ENCODE measurements at regions not wholly inside any gene's neighbourhood (a gene's known extent, or its start where the extent isn't known, plus 50 kb on each side); places are given as distances from the start of the nearest gene placed in this dataset.
"Not testable (repeated sequence)": the region's sequence is repeated elsewhere in the genome, so short reads cannot be mapped to it uniquely, and the experiment has no call there.

DNA sequence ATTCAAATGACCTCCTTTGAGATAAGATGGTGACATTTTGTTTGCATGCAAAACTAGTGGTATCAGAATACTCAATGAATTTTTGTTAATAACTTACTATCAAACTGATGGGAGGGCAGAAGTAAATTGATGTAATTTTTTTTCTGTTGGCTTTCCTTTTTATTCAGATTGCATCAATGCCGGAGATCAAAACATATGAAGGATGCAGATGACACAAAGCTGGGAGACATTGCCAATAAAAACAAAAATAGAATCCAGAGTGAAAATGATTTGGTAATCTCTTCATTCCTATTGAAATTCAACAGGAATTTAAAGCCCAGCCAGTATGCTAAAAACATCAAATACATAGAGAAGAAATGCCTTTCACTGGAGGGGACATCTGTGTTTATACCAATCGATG, 1655.3 kb upstream of the C9orf72 start:
- DNase-seq: no peak
- intact Hi-C loops (cut with DNase I): no loop called here
- WGBS, 2 donors: 74 to 77% methylated on average over 2 of the region's 2 CpGs

GRCh38 chr9:29230931-29231330, 1657.7 kb upstream of the C9orf72 start:
- TF ChIP-seq, protein P1, sequence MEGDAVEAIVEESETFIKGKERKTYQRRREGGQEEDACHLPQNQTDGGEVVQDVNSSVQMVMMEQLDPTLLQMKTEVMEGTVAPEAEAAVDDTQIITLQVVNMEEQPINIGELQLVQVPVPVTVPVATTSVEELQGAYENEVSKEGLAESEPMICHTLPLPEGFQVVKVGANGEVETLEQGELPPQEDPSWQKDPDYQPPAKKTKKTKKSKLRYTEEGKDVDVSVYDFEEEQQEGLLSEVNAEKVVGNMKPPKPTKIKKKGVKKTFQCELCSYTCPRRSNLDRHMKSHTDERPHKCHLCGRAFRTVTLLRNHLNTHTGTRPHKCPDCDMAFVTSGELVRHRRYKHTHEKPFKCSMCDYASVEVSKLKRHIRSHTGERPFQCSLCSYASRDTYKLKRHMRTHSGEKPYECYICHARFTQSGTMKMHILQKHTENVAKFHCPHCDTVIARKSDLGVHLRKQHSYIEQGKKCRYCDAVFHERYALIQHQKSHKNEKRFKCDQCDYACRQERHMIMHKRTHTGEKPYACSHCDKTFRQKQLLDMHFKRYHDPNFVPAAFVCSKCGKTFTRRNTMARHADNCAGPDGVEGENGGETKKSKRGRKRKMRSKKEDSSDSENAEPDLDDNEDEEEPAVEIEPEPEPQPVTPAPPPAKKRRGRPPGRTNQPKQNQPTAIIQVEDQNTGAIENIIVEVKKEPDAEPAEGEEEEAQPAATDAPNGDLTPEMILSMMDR (IDR thresholded peaks at IDR 0.05): no peak
- no peak for TF ChIP-seq POLR2A (IDR thresholded peaks at IDR 0.05)
- Histone ChIP-seq H3K4me3 (replicated peaks in 1 of 3) (no peak overlapping the region), H3K36me3 (no peaks in the 10 kb centered on the region), H3K9me3 (no peaks in the 10 kb centered on the region), H3K4me1 (no peaks in the 10 kb centered on the region), H3K27ac (no peak overlapping the region), H3K27me3 (no peaks in the 10 kb centered on the region)
- intact Hi-C loops (cut with DNase I): no loop called here
- no peak for DNase-seq
- WGBS, 2 donors: 73 to 83% methylated on average over 2 of the region's 2 CpGs

More for the DNA sequence above, 1655.3 kb upstream of the C9orf72 start:
- no peaks in the 10 kb centered on the region for H3K9me3 ChIP-seq
- H3K36me3 ChIP-seq: no peaks in the 10 kb centered on the region
- H3K4me3 ChIP-seq (replicated peaks in 1 of 3): no peak overlapping the region
- H3K27ac ChIP-seq: no peak overlapping the region
- H3K27me3 ChIP-seq: no peaks in the 10 kb centered on the region
- H3K4me1 ChIP-seq: no peaks in the 10 kb centered on the region
- TF ChIP-seq POLR2A (IDR thresholded peaks at IDR 0.05): no peak
- TF ChIP-seq, protein P1 (IDR thresholded peaks at IDR 0.05): no peak

- TF ChIP-seq POLR2A (IDR thresholded peaks at IDR 0.05): no peak
- TF ChIP-seq, protein P1 (IDR thresholded peaks at IDR 0.05): no peak
- intact Hi-C loops (cut with DNase I): no loop called here
Measured at GRCh38 chr9:29233193-29233592, 1659.9 kb upstream of the C9orf72 start.

GRCh38 chr9:29241320-29241719, 1668.0 kb upstream of the C9orf72 start:
- DNase-seq: no peak
- TF ChIP-seq, protein P1 (IDR thresholded peaks at IDR 0.05): no peak
- no peak for TF ChIP-seq POLR2A (IDR thresholded peaks at IDR 0.05)
- intact Hi-C loops (cut with DNase I): no loop called here
- Histone ChIP-seq H3K4me3 (replicated peaks in 1 of 3) (no peak overlapping the region), H3K27ac (no peak overlapping the region), H3K4me1 (no peaks in the 10 kb centered on the region), H3K9me3 (no peaks in the 10 kb centered on the region), H3K36me3 (no peaks in the 10 kb centered on the region), H3K27me3 (no peaks in the 10 kb centered on the region)
- 90 to 98% methylated on average over 1 of the region's 1 CpG for WGBS, 2 donors

More at GRCh38 chr9:29233193-29233592, 1659.9 kb upstream of the C9orf72 start:
- Histone ChIP-seq H3K4me3 (replicated peaks in 1 of 3) (no peak overlapping the region), H3K27ac (no peak overlapping the region), H3K4me1 (no peaks in the 10 kb centered on the region), H3K9me3 (no peaks in the 10 kb centered on the region), H3K27me3 (no peaks in the 10 kb centered on the region), H3K36me3 (no peaks in the 10 kb centered on the region)
- 87 to 96% methylated on average over 2 of the region's 2 CpGs for WGBS, 2 donors
- DNase-seq: no peak

DNA sequence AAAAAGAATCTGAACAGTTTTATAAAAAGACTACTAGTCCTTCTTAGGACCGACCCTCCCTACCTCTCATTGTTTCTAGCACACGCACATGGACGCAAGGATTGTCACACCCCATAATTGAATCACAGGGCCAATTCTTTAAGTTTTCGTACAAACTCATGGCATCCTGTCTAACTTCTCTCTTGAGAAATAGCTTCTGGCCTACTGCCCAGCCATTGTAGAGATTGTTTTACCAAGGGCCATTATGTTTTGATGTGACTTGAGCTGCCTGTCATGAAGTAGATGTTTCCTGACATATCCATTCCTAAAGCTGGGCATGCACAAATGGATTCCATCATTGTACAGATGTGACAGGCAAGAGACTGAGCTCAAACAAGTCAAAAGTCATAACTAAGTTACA, 1672.1 kb upstream of the C9orf72 start:
- TF ChIP-seq, protein P1 (IDR thresholded peaks at IDR 0.05): no peak
- TF ChIP-seq POLR2A (IDR thresholded peaks at IDR 0.05): no peak
- intact Hi-C loops (cut with DNase I): no loop called here
- Histone ChIP-seq H3K27ac (no peak overlapping the region), H3K27me3 (no peaks in the 10 kb centered on the region), H3K4me1 (no peaks in the 10 kb centered on the region), H3K4me3 (replicated peaks in 1 of 3) (no peak overlapping the region), H3K9me3 (no peaks in the 10 kb centered on the region), H3K36me3 (no peaks in the 10 kb centered on the region)
- DNase-seq: no peak
- 31 to 50% methylated on average over 4 of the region's 4 CpGs for WGBS, 2 donors

GRCh38 chr9:29270400-29270799, 1697.1 kb upstream of the C9orf72 start:
- WGBS, 2 donors: 93% methylated on average over 7 to 8 of the region's 8 CpGs
- H3K36me3 ChIP-seq; H3K4me1 ChIP-seq; DNase-seq; intact Hi-C loops (cut with DNase I); H3K27ac ChIP-seq; H3K9me3 ChIP-seq; H3K27me3 ChIP-seq; H3K4me3 ChIP-seq (replicated peaks in 1 of 3): not testable (repeated sequence)

Measured in thyroid gland (tissue), 4 donors.